Activated CD8-positive, alpha-beta T cell treated with anti-CD3 and anti-CD28 coated beads for 36 hours (primary cell): ENCODE measurements at regions not wholly inside any gene's neighbourhood (a gene's known extent, or its start where the extent isn't known, plus 50 kb on each side); places are given as distances from the start of the nearest gene placed in this dataset.

Source experiments
- ATAC-seq: fragments of 200-7000 bp; cut with Tn5 transposase; one replicate; pipeline ENCODE4 v1.10.0; 2021; ENCODE audit warnings: mild to moderate bottlenecking, moderate library complexity
- CTCF ChIA-PET: fragments of 350-600 bp; sonication (Branson Sonifier 250); formaldehyde crosslinking; loops from one replicate; lab custom pipeline; 2021; ENCODE audit warnings: antibody characterized with exemption; lab: Charles Lee
- POLR2A ChIA-PET: fragments of 350-600 bp; sonication (Branson Sonifier 250); formaldehyde crosslinking; loops from one replicate; lab custom pipeline; 2021; ENCODE audit warnings: antibody characterized with exemption; lab: Charles Lee
- DNase-seq: peaks from one replicate; pipeline ENCODE4 v3.0.0-alpha.2; 2020
- H3K27ac Mint-ChIP-seq: one replicate; pipeline ENCODE4 v1.8.0; 2021; ENCODE audit warnings: mild to moderate bottlenecking, mixed read lengths
- H3K27me3 Mint-ChIP-seq: one replicate; pipeline ENCODE4 v1.8.0; 2021; ENCODE audit warnings: mixed read lengths
- H3K36me3 Mint-ChIP-seq: one replicate; pipeline ENCODE4 v1.8.0; 2021; ENCODE audit warnings: low read depth, mixed read lengths
- H3K4me1 Mint-ChIP-seq: one replicate; pipeline ENCODE4 v1.8.0; 2021; ENCODE audit warnings: low read depth, mixed read lengths
- H3K4me3 Mint-ChIP-seq: one replicate; pipeline ENCODE4 v1.8.0; 2021; ENCODE audit warnings: mild to moderate bottlenecking, moderate library complexity, mixed read lengths
- H3K9me3 Mint-ChIP-seq: one replicate; pipeline ENCODE4 v1.8.0; 2021; ENCODE audit warnings: mixed read lengths
- intact Hi-C: fragments of 100-400 bp; cut with micrococcal nuclease; formaldehyde crosslinking; loops from one replicate; pipeline ENCODE4 v1.10.0; 2022
- TF ChIP-seq, protein P1 (sequence below): fragments of 200-600 bp; IDR thresholded peaks from one replicate; pipeline ENCODE4 v1.8.0; 2022; ENCODE audit warnings: antibody characterized with exemption, mild to moderate bottlenecking

DNA sequence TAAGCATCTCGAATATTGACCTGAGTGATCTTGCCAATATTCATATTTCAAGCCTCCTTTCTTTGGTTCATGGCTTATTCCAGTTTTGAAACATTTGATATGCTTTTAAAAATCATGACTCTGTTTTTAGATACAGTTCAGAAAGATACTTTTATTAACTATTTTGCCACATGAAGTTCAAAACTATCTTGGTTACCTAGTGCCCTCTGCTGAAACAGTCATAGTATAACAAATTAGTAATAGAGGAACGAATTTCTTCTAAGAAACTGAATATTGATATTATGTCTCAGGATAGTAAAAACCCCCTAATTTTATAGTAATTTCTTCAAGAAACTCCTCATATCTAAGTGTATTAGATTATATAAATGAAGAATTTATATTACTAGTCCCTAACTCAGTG is 52.6 kb upstream of the RC3H1 start:
- Mint-ChIP-seq H3K9me3 (no peaks in the 10 kb centered on the region), H3K36me3 (no peaks in the 10 kb centered on the region), H3K27me3 (no peaks in the 10 kb centered on the region), H3K27ac (no peak overlapping the region), H3K4me1 (no peaks in the 10 kb centered on the region), H3K4me3 (no peak overlapping the region)
- intact Hi-C loops, result no loop called here
- ChIA-PET POLR2A (no interaction called here), CTCF (no interaction called here)
- TF ChIP-seq, protein P1, sequence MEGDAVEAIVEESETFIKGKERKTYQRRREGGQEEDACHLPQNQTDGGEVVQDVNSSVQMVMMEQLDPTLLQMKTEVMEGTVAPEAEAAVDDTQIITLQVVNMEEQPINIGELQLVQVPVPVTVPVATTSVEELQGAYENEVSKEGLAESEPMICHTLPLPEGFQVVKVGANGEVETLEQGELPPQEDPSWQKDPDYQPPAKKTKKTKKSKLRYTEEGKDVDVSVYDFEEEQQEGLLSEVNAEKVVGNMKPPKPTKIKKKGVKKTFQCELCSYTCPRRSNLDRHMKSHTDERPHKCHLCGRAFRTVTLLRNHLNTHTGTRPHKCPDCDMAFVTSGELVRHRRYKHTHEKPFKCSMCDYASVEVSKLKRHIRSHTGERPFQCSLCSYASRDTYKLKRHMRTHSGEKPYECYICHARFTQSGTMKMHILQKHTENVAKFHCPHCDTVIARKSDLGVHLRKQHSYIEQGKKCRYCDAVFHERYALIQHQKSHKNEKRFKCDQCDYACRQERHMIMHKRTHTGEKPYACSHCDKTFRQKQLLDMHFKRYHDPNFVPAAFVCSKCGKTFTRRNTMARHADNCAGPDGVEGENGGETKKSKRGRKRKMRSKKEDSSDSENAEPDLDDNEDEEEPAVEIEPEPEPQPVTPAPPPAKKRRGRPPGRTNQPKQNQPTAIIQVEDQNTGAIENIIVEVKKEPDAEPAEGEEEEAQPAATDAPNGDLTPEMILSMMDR, result no peak
- ATAC-seq (no peak), DNase-seq (no peak)

DNA sequence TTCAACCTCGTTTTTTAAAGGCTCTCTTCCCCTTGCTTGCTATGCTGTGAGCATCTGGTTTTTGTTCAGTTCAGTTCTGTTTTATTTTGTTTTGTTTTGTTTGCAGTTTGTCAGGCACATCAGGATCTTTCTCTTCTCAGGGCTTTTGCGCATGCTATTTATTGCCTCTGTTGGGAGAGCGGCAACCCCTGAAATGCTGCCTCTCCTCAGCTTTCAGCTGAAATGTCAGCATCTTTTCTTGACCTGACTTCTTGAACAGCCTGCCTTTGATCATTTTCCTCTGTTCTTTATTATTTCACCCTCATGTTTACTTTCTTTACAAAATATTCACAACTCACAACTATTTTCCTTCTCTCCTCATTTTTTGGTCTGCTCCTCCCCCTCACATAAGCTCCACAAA is 50.4 kb upstream of the RC3H1 start:
- H3K4me1 Mint-ChIP-seq, result peaks cover 10% of the 10 kb centered on the region
- TF ChIP-seq, protein P1, result no peak
- intact Hi-C loops, result no loop called here
- H3K4me3 Mint-ChIP-seq, result no peak overlapping the region
- H3K36me3 Mint-ChIP-seq, result no peaks in the 10 kb centered on the region
- CTCF ChIA-PET, result no interaction called here
- no peaks in the 10 kb centered on the region for H3K9me3 Mint-ChIP-seq
- no peaks in the 10 kb centered on the region for H3K27me3 Mint-ChIP-seq
- POLR2A ChIA-PET, result interaction anchor here (0.5 kb wide), 1 partner anchor 132 kb away, joined by 4 read pairs; no protein-coding TSS in a partner anchor
- DNase-seq, result no peak
- no peak overlapping the region for H3K27ac Mint-ChIP-seq
- ATAC-seq, result no peak
